ENCODE measurements at regions not wholly inside any gene's neighbourhood (a gene's known extent, or its start where the extent isn't known, plus 50 kb on each side); places are given as distances from the start of the nearest gene placed in this dataset.
A peak's percentile ranks its signal among the peaks of the same experiment; 100 is the strongest.
"Not testable (repeated sequence)": the region's sequence is repeated elsewhere in the genome, so short reads cannot be mapped to it uniquely, and the experiment has no call there.

DNA sequence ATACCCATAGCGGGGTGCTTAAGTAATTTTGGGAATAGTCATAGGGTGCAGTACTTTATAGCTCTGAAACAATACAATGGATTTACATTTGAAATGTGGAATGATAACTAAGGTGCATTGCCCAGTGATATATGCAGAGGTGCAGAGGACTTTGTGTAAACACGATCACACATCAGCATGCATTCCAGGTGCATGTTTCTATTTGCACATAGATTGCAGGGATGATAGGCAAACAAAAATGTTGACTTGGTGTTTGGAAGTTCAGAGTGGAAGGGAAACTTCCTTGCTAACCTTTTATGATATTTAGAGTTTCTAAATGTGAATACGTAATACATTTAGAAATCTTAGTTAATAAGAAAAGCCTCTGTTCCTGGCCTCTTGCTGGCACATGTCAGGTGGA lies 941.5 kb downstream of the TUBA3C start:
- not testable (repeated sequence) for DNase-seq (ENCODE audit: low read depth, low spot score)

DNA sequence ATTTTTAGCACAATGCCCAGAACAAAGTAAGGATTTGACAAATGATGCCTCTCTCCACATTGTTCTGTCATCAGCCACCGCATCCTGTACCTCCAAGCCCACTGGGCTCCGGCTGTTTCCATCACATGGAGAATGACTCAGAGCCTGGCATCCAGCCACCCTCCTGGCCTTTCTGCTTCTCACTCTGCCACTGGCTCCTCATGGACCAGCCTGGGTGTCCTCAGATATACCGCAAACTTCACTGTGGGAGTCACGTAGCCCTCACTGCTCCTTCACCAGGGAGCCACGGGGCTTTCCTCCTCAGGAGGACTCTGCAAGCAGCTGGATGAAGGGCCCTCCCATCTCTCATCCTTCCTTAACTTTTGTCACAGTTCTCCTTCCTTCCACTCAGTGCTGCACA lies 943.0 kb downstream of the TUBA3C start:
- not testable (repeated sequence) for DNase-seq (ENCODE audit: low read depth, low spot score)

DNA sequence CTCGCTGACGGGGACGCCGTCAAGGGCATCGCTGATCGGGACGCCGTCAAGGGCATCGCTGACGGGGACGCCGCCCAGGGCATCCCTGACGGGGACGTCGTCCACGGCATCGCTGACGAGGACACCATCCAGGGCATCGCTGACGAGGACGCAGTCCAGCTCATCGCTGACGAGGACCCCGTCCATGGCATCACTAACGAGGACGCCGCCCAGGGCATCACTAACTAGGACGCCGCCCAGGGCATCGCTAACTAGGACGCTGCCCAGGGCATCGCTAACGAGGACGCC lies 945.2 kb downstream of the TUBA3C start:
- DNase-seq (ENCODE audit: low read depth, low spot score): no peak

DNA sequence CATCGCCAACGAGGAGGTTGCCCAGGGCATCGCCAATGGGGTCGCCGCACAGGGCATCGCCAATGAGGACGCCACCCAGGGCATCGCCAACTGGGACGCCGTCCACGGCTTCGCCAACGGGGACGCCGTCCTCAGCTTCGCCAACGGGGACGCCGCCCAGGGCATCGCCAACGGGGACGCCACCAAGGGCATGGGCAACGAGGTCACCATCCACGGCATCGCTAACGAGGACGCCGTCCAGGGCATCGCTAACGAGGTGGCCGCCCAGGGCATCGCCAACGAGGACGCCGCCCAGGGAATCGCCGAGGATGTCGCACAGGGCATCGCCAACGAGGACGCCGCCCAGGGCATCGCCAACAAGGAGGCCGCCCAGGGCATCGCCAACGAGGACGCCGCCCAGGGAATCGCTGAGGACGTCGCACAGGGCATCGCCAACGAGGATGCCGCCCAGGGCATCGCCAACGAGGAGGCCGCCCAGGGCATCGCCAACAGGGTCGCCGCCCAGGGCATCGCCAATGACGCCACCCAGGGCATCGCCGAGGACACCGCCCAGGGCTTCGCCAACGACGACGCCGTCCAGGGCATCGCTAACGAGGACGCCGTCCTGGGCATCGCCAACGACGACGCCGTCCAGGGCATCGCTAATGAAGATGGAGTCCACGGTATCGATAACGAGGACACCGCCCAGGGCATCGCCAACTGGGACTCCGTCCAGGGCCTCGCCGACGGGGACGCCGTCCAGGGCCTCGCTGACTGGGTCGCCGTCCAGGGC lies 945.7 kb downstream of the TUBA3C start:
- no peak for DNase-seq (ENCODE audit: low read depth, low spot score)

DNA sequence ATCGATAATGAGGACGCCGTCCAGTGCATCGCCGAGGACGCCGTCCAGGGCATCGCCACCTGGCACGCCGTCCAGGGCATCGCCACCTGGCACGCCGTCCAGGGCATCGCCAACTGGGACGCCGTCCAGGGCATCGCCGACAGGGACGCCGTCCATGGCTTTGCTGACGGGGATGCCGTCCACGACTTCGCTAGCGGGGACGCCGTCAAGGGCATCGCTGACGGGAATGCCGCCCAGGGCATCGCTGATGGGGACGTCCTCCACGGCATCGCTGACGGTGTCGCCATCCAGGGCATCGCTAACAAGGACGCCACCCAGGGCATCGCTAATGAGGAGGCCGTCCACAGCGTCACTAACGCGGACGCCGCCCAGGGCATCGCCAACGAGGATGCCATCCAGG lies 946.5 kb downstream of the TUBA3C start:
- DNase-seq (ENCODE audit: low read depth, low spot score): no peak

DNA sequence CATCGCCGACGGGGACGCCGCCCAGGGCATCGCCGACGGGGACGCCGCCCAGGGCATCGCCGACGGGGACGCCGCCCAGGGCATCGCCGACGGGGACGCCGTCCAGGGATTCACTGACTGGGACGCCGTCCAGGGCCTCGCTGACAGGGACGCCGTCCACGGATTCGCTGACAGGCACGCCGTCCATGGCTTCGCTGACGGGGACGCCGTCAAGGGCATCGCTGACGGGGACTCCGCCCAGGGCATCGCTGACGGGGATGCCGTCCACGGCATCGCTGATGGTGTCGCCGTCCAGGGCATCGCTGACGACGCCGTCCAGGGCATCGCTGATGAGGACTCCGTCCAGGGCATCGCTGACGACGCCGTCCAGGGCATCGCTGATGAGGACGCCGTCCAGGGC lies 947.2 kb downstream of the TUBA3C start:
- DNase-seq (ENCODE audit: low read depth, low spot score): not testable (repeated sequence)

DNA sequence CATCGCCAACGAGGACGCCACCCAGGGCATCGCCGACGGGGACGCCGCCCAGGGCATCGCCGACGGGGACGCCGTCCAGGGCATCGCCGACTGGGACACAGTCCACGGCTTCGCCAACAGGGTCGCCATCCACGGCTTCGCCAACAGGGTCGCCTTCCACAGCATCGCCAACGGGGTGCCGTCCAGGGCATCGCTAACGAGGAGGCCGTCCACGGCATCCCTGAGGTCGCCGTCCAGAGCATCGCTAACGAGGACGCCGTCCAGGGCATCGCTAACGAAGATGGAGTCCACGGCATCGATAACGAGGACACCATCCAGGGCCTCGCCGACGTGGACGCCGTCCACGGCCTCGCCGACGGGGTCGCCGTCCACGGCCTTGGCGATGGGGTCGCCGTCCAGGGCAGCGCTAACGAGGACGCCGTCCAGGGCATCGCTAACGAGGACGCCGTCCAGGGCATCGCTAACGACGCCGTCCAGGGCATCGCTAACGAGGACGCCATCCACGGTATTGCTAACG lies 947.8 kb downstream of the TUBA3C start:
- no peak for DNase-seq (ENCODE audit: low read depth, low spot score)

DNA sequence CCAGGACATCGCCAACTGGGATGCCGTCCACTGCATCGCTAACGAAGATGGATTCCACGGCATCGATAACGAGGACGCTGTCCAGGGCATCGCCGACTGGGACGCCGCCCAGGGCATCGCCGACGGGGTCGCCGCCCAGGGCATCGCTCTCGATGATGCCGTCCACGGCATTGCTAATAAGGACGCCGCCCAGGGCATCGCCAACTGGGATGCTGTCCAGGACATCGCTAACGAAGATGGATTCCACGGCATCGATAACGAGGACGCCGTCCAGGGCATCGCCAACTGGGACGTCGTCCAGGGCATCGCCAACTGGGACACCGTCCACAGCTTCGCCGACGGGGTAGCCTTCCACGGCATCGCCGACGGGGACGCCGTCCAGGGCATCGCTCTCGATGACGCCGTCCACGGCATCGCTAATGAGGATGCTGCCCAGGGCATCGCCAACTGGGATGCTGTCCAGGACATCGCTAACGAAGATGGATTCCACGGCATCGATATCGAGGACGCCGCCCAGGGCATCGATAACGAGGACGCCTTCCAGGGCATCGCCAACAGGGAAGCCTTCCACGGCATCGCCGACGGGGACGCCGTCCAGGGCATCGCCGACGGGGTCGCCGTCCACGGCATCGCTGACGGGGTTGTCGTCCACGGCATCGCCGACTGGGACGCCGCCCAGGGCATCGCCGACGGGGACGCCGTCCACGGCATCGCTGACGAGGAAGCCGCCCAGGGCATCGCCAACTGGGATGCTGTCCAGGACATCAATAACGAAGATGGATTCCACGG lies 948.4 kb downstream of the TUBA3C start:
- no peak for DNase-seq (ENCODE audit: low read depth, low spot score)

DNA sequence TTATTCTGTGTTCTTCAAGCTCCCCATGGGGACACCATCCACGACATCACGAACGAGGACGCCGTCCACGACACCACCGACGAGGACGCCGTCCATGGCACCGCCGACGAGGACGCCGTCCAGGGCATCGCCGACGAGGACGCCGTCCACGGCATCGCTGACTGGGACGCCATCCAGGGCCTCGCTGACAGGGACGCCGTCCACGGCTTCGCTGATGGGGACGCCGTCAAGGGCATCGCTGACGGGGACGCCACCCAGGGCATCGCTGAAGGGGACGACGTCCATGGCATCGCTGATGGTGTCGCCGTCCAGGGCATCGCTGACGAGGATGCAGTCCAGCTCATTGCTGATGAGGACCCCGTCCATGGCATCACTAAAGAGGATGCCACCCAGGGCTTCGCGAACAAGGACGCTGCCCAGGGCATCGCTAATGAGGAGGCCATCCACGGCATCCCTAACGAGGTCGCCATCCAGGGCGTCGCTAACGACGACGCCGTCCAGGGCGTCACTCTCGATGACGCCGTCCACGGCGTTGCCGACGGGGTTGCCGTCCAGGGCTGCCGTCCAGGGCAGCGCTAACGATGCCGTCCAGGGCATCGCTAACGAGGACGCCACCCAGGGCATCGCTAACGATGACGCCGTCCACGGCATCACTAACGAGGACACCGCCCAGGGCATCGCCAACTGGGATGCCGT lies 949.2 kb downstream of the TUBA3C start:
- no peak for DNase-seq (ENCODE audit: low read depth, low spot score)

DNA sequence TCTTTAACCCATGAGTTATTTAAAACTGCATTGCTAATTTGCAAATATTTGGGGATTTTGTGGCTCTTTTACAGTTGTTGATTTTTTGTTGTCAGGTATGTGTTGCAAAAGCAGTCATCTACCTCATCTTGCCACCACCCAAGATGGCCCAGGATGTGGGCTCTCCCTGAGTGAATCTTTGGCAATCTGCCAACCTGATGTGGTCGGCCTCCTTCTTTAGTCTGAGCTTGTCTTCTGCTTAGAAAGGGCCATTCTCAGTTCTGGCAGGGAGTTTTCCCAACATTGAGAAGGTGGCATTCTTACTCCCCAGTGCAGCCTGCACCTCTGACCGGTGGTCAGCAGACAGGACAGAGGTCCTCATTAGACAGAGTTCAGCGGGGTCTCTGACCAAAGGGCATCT lies 957.2 kb downstream of the TUBA3C start:
- DNase-seq (ENCODE audit: low read depth, low spot score): not testable (repeated sequence)

DNA sequence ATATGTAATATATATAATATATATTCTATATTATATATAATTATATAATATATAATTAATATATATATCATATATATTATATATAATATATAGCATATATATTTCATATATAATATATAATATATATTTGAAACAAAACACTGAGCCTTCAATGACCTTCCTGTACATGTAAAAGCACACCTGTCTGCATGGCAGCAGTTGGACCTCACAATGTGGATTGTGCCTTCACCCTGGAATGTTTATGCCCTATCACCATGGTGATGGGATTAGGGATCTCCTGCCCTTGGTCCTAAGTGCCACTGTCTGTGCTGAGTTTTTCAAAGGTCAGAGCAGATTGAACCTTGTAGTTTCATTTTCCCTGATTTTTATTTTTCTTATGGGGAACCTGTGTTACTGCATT lies 966.9 kb downstream of the TUBA3C start:
- DNase-seq (ENCODE audit: low read depth, low spot score): not testable (repeated sequence)

DNA sequence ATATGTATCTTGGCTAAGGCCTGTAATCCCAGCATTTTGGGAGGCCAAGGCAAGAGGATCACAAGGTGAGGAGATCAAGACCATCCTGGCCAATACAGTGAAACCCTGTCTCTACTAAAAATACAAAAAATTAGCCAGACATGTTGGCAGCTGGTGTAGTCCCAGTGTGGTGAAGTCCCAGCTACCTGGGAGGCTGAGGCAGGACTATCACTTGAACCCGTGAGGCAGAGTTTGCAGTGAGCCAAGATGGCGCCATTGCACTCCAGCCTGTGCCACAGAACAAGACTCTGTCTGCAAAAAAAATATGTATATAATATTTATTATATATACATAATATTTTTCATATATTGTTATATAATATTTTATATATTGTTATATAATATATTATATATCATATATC lies 968.1 kb downstream of the TUBA3C start:
- DNase-seq (ENCODE audit: low read depth, low spot score): not testable (repeated sequence)

DNA sequence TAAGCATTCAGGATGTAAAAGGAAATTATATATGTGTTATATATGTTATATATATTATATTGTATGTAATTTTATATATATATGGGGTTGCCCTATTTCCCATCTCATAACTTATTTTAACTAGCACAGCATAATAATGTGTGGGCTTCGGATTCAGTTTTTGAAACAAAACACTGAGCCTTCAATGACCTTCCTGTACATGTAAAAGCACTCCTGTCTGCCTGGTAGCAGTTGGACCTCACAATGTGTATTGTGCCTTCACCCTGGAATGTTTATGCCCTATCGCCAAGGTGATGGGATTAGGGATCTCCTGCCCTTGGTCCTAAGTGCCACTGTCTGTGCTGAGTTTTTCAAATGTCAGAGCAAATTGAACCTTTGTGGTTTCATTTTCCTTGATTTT lies 968.8 kb downstream of the TUBA3C start:
- no peak for DNase-seq (ENCODE audit: low read depth, low spot score)

DNA sequence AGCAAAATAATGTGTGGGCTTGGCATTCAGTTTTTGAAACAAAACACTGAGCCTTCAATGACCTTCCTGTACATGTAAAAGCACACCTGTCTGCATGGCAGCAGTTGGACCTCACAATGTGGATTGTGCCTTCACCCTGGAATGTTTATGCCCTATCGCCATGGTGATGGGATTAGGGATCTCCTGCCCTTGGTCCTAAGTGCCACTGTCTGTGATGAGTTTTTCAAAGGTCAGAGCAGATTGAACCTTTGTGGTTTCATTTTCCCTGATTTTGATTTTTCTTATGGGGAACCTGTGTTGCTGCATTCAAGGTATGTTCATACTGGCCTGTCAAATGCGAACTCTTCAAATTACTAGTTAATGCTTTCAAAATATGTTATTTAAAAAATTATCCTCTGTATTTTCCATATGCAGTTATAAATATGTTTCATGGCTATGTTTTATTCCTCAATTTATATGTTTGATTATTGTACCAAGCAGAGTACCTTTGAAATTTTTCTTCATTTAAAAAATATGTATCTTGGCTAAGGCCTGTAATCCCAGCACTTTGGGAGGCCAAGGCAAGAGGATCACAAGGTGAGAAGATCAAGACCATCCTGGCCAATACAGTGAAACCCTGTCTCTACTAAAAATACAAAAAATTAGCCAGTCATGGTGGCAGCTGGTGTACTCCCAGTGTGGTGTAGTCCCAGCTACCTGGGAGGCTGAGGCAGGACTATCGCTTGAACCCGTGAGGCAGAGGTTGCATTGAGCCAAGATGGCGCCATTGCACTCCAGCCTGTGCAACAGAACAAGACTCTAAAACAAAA lies 969.7 kb downstream of the TUBA3C start:
- peak; percentile 30 for DNase-seq (ENCODE audit: low read depth, low spot score)

DNA sequence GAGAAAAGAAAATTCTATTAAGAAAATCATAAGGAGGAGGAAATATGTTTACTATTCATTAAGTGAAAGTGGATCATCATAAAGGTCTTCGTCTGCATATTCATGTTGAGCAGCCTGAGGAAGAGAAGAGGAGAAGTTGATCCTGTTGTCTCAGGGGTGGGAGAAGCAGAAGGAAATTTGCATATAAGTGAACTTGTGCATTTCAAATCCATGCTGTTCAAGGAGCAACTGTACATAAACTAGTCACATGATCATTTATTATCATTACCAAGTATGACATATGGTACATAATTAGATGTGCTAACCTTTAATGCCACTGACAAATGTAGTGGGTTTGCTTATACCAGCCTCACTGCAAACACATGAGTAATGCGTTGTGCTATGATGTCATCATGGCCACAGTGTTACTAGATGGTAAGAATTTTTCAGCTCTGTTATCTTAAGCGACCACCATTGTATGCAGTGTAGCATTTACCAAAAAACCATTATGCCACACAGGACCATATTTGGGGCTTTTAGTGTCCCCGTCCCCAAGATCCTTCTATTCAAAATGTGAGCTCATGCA lies 976.9 kb downstream of the TUBA3C start:
- not testable (repeated sequence) for DNase-seq (ENCODE audit: low read depth, low spot score)

DNA sequence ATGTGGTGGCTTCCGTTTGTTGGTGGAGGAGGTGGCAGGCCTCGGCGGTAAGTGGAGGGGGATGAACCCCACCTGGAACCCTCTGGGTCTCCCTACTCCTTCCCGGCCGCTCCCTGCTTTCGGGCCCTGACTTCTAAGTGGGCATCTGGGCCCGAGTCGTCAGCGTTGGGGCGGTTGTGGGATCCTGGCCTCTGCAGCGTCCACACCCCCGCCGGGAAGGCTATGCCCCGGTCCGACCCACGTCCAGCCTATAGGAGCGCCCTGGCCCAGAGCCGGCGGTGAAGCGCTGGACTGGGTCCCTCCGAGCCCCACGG lies 986.3 kb downstream of the TUBA3C start:
- not testable (repeated sequence) for DNase-seq (ENCODE audit: low read depth, low spot score)

DNA sequence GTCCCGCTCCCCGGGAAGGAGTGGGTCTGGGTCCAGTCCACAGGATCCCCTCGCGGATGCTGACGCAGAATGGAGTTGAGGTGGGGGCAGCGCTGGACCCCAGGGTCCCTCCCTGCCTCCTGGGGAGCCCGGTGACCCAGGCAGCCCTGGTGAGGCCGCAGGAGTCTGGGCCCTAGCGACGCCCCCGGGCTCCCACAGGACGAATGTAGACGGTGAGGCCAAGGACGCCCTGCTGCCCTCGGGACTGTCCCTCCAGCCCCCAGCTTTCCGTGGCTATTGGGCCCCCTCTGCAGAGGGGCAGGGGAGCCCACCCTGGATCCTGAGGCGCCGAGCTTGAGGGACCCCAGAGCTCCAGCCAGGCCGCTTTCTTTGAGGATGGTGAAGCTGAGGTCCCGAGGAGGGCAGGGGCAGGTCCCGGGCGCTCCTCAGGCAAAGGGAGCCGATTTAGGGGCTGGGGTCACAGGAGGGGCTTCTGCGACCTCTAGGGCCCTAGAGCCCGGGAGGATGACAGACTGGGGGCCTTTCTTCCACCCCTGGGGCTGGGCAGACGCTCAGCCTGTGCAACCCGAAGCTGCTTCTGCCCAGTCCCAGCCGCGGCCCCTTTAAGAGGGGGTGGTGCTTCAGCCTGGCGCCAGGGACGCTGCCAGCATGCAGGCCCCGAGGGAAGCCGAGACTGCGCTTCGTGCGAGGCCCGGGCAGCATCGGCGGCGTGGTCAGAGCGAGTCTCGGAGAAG lies 986.8 kb downstream of the TUBA3C start:
- DNase-seq (ENCODE audit: low read depth, low spot score): not testable (repeated sequence)

DNA sequence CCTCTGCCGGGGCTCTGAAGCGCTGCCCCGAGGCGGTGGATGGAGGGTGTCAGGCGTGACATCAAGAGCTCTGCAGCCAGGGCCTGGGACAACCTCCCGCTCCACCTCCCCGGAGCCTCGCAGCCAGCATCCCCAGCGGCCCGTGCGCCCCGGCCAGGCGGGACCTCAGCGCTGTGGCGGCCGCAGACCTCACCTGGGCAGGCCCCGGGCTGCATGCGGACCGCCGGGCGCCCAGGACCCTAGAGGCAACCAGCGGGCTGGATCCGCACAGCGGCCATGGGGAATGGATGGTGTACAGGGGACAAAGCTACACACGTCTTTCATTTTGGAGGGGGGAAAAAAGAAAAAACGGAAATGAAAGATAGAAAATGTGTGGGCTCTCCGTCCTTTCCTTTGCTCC lies 987.5 kb downstream of the TUBA3C start:
- DNase-seq (ENCODE audit: low read depth, low spot score): not testable (repeated sequence)

All from activated naive CD8-positive, alpha-beta T cell treated with anti-CD3 and anti-CD28 coated beads, Interleukin-2, amount 50 U/mL, for 16 hours (primary cell).